GM23248 (cell line): ENCODE measurements at regions not wholly inside any gene's neighbourhood (a gene's known extent, or its start where the extent isn't known, plus 50 kb on each side); places are given as distances from the start of the nearest gene placed in this dataset.

Experiments
- DNase-seq: peaks from one replicate; pipeline ENCODE4 v3.0.0-alpha.2; 2015
- H2AFZ ChIP-seq: fragments of 200-600 bp; sonication (generic); 2 replicates; pipeline ENCODE4 v1.6.1; 2016; ENCODE audit warnings: antibody characterized with exemption
- H3F3A ChIP-seq: fragments of 200-600 bp; sonication (generic); 2 replicates; pipeline ENCODE4 v1.6.1; 2016; ENCODE audit warnings: mild to moderate bottlenecking, antibody characterized with exemption, mixed run types; ENCODE audit not compliant: insufficient read depth
- H3K27ac ChIP-seq: fragments of 200-600 bp; sonication (generic); 2 replicates; pipeline ENCODE4 v1.5.1; 2016; ENCODE audit warnings: mild to moderate bottlenecking
- H3K27me3 ChIP-seq: fragments of 200-600 bp; sonication (generic); replicated peaks from 2 replicates; pipeline ENCODE4 v1.6.1; 2016; ENCODE audit warnings: mild to moderate bottlenecking; ENCODE audit not compliant: insufficient read depth
- H3K36me3 ChIP-seq: fragments of 200-600 bp; sonication (generic); 2 replicates; pipeline ENCODE4 v1.6.1; 2016; ENCODE audit warnings: low read depth, mild to moderate bottlenecking
- H3K4me1 ChIP-seq: fragments of 200-600 bp; sonication (generic); 2 replicates; pipeline ENCODE4 v1.6.1; 2016; ENCODE audit warnings: mild to moderate bottlenecking; ENCODE audit not compliant: insufficient read depth
- H3K4me2 ChIP-seq: fragments of 200-600 bp; sonication (generic); one replicate; pipeline ENCODE4 v1.6.1; 2016; ENCODE audit warnings: mild to moderate bottlenecking; ENCODE audit not compliant: unreplicated experiment
- H3K4me3 ChIP-seq: fragments of 200-600 bp; sonication (generic); 2 replicates; pipeline ENCODE4 v1.5.1; 2016; ENCODE audit warnings: mild to moderate bottlenecking
- H3K79me2 ChIP-seq: fragments of 200-600 bp; sonication (generic); 2 replicates; pipeline ENCODE4 v1.6.1; 2016; ENCODE audit warnings: mild to moderate bottlenecking; ENCODE audit not compliant: insufficient read depth
- H3K9ac ChIP-seq: fragments of 200-600 bp; sonication (generic); 2 replicates; pipeline ENCODE4 v1.6.1; 2016; ENCODE audit warnings: mild to moderate bottlenecking
- H3K9me2 ChIP-seq: fragments of 200-600 bp; sonication (generic); 2 replicates; pipeline ENCODE4 v1.6.1; 2016; ENCODE audit warnings: mixed run types, mild to moderate bottlenecking, moderate library complexity; ENCODE audit not compliant: insufficient read depth
- H3K9me3 ChIP-seq: fragments of 200-600 bp; sonication (generic); one replicate; pipeline ENCODE4 v1.6.1; 2017; ENCODE audit warnings: low read depth
- H4K20me1 ChIP-seq: fragments of 200-600 bp; sonication (generic); 2 replicates; pipeline ENCODE4 v1.6.0; 2016; ENCODE audit not compliant: insufficient read depth
- EZH2 ChIP-seq: fragments of 200-600 bp; sonication (generic); IDR thresholded peaks from 2 replicates; pipeline ENCODE4 v1.6.1; 2018; ENCODE audit warnings: antibody characterized with exemption, mild to moderate bottlenecking; ENCODE audit not compliant: insufficient read depth, poor library complexity, severe bottlenecking
- EZH2phosphoT487 ChIP-seq: fragments of 200-600 bp; sonication (generic); IDR thresholded peaks from 2 replicates; pipeline ENCODE4 v1.6.1; 2018; ENCODE audit warnings: antibody characterized with exemption, moderate library complexity, mild to moderate bottlenecking, low read depth; ENCODE audit not compliant: insufficient read depth
- WGBS, 2 experiments: methylation state at CpG; one replicate each; pipeline ENCODE4 v1.1.6; 2015 to 2017; ENCODE audit warnings: low lambda C conversion rate in 2 of 2, low coverage in 1 of 2; ENCODE audit errors: missing lambda C conversion rate in 2 of 2; 5-methylcytosine and 5-hydroxymethylcytosine counted together
- in situ Hi-C: fragments of 300-500 bp; cut with MboI; formaldehyde crosslinking; loops from 2 replicates; pipeline ENCODE4 v1.15.0; 2020

DNA sequence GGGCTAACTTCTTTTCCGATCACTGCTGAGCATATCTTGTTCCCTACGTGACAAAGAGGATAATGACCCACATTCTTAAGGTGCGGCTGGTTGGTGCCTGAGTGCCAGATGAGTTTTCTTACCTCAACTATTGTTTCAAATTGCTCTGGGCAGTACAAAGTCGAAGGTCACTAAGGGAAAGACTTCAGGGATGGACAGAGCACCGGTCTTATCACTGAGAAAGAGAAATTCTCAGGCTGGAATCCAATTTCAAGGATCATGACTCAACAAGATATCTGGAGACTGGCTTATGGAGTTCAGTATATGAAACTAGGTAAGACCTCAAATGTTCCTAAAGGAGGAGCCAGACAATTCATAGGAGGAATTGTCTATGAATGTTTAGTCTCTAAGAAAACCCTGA lies 780.3 kb downstream of the SUGCT start:
- Histone ChIP-seq H3K27me3 (no peaks in the 10 kb centered on the region), H3K4me2 (no peak overlapping the region), H3K9me2 (no peaks in the 10 kb centered on the region), H3F3A (peaks cover 15% of the 10 kb centered on the region), H2AFZ (no peak overlapping the region), H3K36me3 (no peaks in the 10 kb centered on the region), H3K9ac (no peak overlapping the region), H3K4me3 (no peak overlapping the region), H3K9me3 (no peaks in the 10 kb centered on the region), H3K79me2 (no peaks in the 10 kb centered on the region), H4K20me1 (no peaks in the 10 kb centered on the region), H3K27ac (no peak overlapping the region), H3K4me1 (peaks cover 16% of the 10 kb centered on the region)
- in situ Hi-C loops = no loop called here
- WGBS, 2 experiments = 91% methylated on average over 5 of the region's 5 CpGs
- TF ChIP-seq EZH2phosphoT487 (no peak), EZH2 (no peak)
- no peak for DNase-seq
